ENCODE measurements at regions not wholly inside any gene's neighbourhood (a gene's known extent, or its start where the extent isn't known, plus 50 kb on each side); places are given as distances from the start of the nearest gene placed in this dataset.

- intact Hi-C loops (cut with micrococcal nuclease): no loop called here
Observed at GRCh38 chr9:16092142-16093091, 539.6 kb downstream of the CCDC171 start.

DNA sequence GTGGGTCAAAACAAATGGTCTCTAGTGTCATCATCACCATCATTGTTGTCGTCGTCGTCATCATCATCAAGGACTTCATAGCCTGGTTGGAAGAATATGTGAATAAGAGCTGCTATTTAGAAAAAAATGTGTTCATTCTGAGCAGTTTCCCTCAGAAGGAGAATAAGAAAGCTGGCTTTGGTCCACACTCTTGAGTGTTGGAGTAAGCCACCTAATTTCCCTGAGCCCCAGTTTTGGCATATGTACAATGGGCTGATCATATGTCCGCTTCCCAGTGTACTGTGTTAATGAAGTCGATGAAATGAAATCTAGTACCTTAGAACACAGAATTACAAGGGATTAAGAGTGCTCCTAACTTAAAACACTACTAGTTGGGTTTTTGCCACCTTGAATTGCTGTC, 545.5 kb downstream of the CCDC171 start:
- intact Hi-C loops (cut with micrococcal nuclease): no loop called here

DNA sequence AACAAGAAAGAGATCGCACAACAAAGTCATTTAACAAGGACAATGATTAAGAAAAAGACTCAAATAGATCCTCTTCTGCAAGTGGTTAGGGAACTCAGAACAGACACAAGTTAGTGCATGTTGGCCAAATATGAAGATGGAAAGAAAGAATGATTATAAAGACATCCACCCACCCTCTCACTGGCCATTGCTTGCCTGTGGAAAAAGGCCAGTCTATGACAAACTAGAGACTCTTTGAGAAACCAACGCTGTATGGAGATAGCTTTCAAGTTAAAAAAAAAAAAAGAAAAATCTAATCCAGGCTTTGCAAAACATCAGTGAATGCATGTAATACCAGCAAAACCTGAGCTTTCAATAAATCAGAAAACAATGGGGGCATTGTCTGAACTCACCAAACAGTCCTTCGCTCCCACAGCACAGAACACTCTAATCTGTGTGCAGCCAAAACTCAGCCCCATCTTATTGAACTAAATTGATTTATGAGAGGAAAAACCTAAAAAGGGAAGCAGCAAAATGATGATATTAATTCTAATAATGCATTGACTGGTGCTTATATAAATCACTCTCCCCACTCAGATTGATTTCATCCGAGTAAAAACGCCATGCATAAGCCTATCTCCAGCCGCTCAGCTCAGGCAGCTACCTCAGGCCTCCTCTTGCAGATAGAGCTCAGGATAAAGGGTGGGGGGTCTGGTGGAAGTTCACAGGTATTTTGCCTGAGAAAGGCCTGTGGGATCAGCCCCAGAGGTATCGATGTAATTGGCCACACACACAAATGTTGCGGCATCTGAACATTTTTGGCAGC, 547.1 kb downstream of the CCDC171 start:
- intact Hi-C loops (cut with micrococcal nuclease): no loop called here

- intact Hi-C loops (cut with micrococcal nuclease): no loop called here
Observed at GRCh38 chr9:16100537-16101091, 547.8 kb downstream of the CCDC171 start.

GRCh38 chr9:16102154-16102553, 549.3 kb downstream of the CCDC171 start:
- intact Hi-C loops (cut with micrococcal nuclease): no loop called here

GRCh38 chr9:16103620-16104397, 551.0 kb downstream of the CCDC171 start:
- intact Hi-C loops (cut with micrococcal nuclease): no loop called here

DNA sequence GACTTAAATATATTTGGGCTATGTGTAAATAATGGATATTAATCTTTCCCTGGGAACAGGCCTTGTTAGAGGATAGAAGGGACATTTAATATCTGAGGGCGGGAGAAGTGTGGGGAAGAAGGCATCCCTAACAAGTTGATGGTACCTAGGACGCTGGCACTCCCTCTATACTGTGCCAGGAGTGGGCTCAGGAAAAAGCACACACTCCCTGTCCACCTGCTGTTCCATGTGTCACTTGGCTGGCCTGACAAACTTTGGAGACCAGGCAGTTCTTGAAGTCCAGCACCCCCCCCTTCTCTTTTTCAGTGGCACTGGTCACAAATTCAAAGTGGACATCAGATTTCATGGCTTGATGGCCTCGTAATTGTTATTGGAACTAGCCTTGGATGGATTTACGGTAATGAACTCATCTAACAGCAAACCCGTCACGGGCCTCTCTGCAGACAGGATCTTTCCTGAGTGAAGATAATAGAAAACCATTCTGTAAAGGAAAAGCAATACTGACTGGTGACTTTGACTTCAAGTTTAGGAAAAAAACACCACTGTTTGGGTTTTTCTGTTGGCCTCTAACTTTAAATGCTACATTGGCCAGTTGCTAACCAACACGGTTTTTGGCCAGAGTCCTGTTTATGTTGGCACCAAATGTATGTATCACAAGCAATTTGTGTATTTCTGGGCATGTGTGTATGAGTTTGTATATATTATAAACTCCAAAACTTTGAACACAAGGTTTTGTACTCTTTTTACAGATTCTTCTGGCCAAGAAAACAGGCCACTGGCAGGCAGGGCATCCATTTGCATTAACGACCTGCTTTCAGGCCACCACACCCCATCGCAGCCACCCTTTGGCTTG, 552.6 kb downstream of the CCDC171 start:
- intact Hi-C loops (cut with micrococcal nuclease): no loop called here

GRCh38 chr9:16106021-16106571, 553.3 kb downstream of the CCDC171 start:
- intact Hi-C loops (cut with micrococcal nuclease): no loop called here

DNA sequence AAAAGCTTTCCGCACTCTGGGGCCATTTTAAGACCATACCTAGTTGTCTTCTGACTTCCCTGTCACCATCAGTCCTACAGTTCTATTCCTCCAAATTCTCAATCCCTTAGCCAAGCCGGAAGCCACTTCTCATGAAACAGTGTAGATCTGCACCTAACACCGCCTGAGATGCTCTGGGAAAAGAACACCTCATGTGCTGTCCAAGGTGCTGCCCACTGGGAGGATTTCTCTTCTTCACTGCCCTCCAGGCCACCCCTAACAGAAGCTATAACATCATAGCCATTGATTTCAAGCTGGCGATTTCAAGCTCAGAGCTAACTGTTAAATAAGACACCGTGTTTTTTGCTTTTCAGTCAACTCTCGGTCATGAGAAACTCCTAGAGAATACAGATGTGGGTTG, 559.3 kb downstream of the CCDC171 start:
- intact Hi-C loops (cut with micrococcal nuclease): no loop called here

DNA sequence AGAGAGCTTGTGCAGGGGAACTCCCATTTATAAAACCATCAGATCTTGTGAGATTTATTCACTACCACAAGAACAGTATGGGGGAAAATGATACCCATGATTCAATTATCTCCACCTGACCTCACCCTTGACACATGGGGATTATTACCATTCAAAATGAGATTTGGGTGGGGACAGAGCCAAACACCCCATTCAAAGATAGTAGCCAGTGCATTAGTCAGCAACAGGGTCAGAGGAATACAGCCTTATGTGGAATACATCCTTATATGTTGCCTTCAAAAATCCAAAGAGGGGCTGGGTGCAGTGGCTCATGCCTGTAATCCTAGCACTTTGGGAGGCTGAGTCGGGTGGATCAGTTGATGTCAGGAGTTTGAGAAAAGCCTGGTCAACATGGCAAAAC, 563.2 kb downstream of the CCDC171 start:
- intact Hi-C loops (cut with micrococcal nuclease): no loop called here

GRCh38 chr9:16118043-16118442, 565.2 kb downstream of the CCDC171 start:
- intact Hi-C loops (cut with micrococcal nuclease): no loop called here

DNA sequence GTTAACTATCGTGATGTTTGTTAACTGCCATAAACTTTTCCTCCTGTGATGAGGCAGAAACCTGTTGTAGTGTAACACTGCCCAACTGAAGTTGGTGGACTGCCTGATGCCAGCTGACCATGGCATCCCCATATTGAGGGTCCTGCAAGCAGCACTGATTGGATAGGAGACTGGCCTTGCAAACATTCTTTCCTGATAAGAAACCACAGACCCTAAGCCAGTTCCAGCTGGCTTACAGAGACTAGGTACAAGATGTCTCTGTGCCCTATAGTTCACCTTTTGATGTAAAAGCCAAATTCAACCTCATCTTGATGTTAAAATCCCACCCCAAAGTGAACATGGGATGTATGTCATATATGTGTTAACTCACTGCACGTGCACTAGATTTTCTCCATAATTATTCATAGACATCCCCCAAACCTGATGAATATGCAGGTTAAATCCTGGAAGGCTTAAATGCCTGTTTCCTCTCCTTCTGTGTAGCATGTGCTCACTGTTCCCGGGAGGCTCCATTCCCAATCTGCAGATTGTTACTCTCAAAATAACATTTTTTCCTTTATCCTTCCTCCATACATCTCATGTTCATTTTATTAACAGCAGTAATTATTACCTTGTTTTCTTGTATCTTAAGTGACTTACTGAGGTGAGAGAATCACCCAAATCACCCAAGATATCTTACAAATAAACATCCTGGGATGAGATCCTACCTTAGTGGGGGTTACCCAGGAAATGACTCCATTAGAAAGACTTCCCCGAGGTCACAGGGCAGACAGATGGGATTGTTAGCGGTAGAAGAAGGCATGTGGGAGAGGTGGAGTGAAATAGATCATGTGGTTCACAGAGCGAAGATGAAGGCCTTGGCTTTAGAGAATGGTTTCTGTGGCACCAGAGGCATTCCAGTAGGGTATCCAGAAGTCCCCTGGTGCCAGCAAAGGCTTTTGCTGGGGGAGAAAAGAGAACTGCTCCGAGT, 566.7 kb downstream of the CCDC171 start:
- intact Hi-C loops (cut with micrococcal nuclease): no loop called here

- intact Hi-C loops (cut with micrococcal nuclease): no loop called here
Observed at GRCh38 chr9:16120231-16120641, 567.4 kb downstream of the CCDC171 start.

DNA sequence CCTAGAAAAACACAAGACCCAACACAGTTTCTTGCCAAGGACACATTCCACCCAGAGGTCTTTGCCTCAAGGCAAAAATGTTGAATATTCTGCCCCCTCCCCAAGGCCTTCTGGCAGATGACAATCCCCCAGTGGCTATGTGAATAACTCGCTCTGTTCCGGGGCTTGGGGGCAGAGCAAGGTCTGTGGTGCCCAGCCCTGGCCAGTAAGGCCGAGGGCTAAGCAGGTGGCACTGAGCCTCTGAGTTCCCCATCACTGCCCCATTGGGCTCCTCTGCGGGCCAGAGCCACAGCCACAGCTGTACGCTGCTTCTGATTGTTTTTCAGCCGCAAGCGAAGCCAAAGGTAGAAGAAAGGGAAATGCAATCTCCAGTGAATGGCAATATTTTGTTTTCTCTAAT, 567.9 kb downstream of the CCDC171 start:
- intact Hi-C loops (cut with micrococcal nuclease): no loop called here

DNA sequence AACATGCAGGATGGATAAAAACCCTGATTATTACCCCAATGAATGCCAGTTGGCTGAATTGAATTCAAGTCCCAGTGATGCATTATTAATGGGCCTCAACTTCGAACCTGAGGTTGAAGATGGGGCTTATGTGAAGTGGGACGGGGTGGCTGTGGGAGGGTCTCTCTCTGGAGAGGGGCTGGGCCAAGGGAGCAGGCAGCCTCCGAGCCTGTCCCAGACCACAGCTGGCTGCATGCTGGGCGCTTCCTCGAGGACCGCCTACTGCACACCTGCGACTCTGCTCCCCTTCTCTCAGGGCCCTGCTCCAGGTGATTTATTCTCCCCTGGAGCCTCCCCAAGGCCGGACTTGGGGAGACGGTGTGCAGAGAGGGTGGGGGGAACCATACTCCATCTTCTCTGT, 568.3 kb downstream of the CCDC171 start:
- intact Hi-C loops (cut with micrococcal nuclease): no loop called here

DNA sequence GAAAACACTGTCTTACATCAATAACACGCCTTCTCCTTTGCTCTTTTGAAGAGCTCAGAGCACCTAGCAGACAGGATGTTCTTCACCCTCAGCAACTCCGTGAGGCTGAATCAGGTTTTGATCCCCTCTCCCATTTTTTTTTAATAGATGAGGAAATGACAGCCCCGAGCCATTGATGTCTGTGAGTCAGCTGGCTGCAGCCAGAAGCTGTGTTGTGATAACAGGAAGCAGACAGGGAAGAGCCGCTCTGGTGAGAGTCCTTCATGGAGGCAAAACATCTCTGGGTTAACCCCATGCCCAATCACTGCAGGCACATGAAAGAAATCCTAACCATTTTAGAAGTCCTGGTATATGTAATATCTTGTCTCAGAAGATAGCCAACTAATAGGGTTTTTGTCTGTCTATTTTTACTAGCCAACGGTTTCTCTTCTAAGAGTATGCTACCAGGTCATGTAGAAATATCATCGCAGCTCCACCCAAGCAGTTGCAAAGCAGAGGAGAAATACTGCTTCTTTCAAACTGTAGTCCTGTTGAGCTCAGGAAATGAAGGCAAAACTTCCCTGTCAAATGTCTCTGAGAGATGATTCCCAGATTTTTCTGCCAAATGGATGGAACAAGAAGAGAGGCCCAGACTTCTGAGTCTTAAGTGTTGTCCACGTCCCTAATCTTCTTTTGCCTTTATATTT, 568.9 kb downstream of the CCDC171 start:
- intact Hi-C loops (cut with micrococcal nuclease): no loop called here

- intact Hi-C loops (cut with micrococcal nuclease): no loop called here
Observed at GRCh38 chr9:16125629-16126028, 572.8 kb downstream of the CCDC171 start.

- intact Hi-C loops (cut with micrococcal nuclease): no loop called here
Observed at GRCh38 chr9:16126042-16126441, 573.2 kb downstream of the CCDC171 start.
